GM19463 (cell line): ENCODE measurements at regions not wholly inside any gene's neighbourhood (a gene's known extent, or its start where the extent isn't known, plus 50 kb on each side); places are given as distances from the start of the nearest gene placed in this dataset.

Experiments used
- ATAC-seq: cut with Tn5 transposase; IDR thresholded peaks from one replicate; pipeline ENCODE4 v1.9.1; 2021; ENCODE audit warnings: mild to moderate bottlenecking, moderate library complexity; ENCODE audit not compliant: unreplicated experiment

- ATAC-seq = peak; percentile 77
These were observed 262.0 kb downstream of the ADRA2A start for GRCh38 chr10:111338805-111339204.

- ATAC-seq = no peak
These were observed 268.0 kb downstream of the ADRA2A start for GRCh38 chr10:111344804-111345203.

GRCh38 chr10:111347386-111348013 is 270.7 kb downstream of the ADRA2A start:
- no peak for ATAC-seq

GRCh38 chr10:111348076-111348475 is 271.2 kb downstream of the ADRA2A start:
- no peak for ATAC-seq

GRCh38 chr10:111354859-111355258 is 278.0 kb downstream of the ADRA2A start:
- ATAC-seq = no peak

- ATAC-seq = no peak
These were observed 279.7 kb downstream of the ADRA2A start for GRCh38 chr10:111356571-111356970.

- no peak for ATAC-seq
These were observed 281.0 kb downstream of the ADRA2A start for GRCh38 chr10:111357859-111358258.

GRCh38 chr10:111360260-111360925 is 283.6 kb downstream of the ADRA2A start:
- ATAC-seq = peak; percentile 92

- no peak for ATAC-seq
These were observed 290.7 kb downstream of the ADRA2A start for GRCh38 chr10:111367531-111367930.

- ATAC-seq = no peak
These were observed 293.3 kb downstream of the ADRA2A start for GRCh38 chr10:111370101-111370500.

- ATAC-seq = no peak
These were observed 296.9 kb downstream of the ADRA2A start for GRCh38 chr10:111373696-111374095.

GRCh38 chr10:111379534-111380187 is 302.8 kb downstream of the ADRA2A start:
- no peak for ATAC-seq

- ATAC-seq = no peak
These were observed 307.7 kb downstream of the ADRA2A start for GRCh38 chr10:111384556-111384955.

GRCh38 chr10:111390813-111391563 is 314.2 kb downstream of the ADRA2A start:
- no peak for ATAC-seq

GRCh38 chr10:111392159-111392558 is 315.3 kb downstream of the ADRA2A start:
- ATAC-seq = no peak

GRCh38 chr10:111392910-111393309 is 316.1 kb downstream of the ADRA2A start:
- no peak for ATAC-seq

- no peak for ATAC-seq
These were observed 333.9 kb downstream of the ADRA2A start for GRCh38 chr10:111410740-111411139.

GRCh38 chr10:111425459-111425858 is 348.6 kb downstream of the ADRA2A start:
- no peak for ATAC-seq

GRCh38 chr10:111429288-111430028 is 352.6 kb downstream of the ADRA2A start:
- no peak for ATAC-seq

GRCh38 chr10:111430070-111430469 is 353.2 kb downstream of the ADRA2A start:
- no peak for ATAC-seq

- no peak for ATAC-seq
These were observed 355.8 kb downstream of the ADRA2A start for GRCh38 chr10:111432588-111432987.
